ENCODE measurements at regions not wholly inside any gene's neighbourhood (a gene's known extent, or its start where the extent isn't known, plus 50 kb on each side); places are given as distances from the start of the nearest gene placed in this dataset.
"Not testable (repeated sequence)": the region's sequence is repeated elsewhere in the genome, so short reads cannot be mapped to it uniquely, and the experiment has no call there.

GRCh38 chr7:120163449-120163848, 109.5 kb upstream of the KCND2 start:
- no peak for DNase-seq

- no peak for DNase-seq
Measured at GRCh38 chr7:120165227-120165626, 107.7 kb upstream of the KCND2 start.

- no peak for DNase-seq
Measured at GRCh38 chr7:120168066-120168465, 104.9 kb upstream of the KCND2 start.

- DNase-seq = no peak
Measured at GRCh38 chr7:120169996-120170783, 102.8 kb upstream of the KCND2 start.

GRCh38 chr7:120170834-120171233, 102.1 kb upstream of the KCND2 start:
- DNase-seq = no peak

GRCh38 chr7:120171406-120171805, 101.6 kb upstream of the KCND2 start:
- no peak for DNase-seq

GRCh38 chr7:120180221-120180620, 92.8 kb upstream of the KCND2 start:
- no peak for DNase-seq

GRCh38 chr7:120181499-120181898, 91.5 kb upstream of the KCND2 start:
- DNase-seq = no peak

- DNase-seq = no peak
Measured at GRCh38 chr7:120184866-120185265, 88.1 kb upstream of the KCND2 start.

- no peak for DNase-seq
Measured at GRCh38 chr7:120185940-120186682, 86.9 kb upstream of the KCND2 start.

GRCh38 chr7:120186688-120187087, 86.3 kb upstream of the KCND2 start:
- DNase-seq = no peak

GRCh38 chr7:120189623-120190022, 83.4 kb upstream of the KCND2 start:
- DNase-seq = no peak

GRCh38 chr7:120190109-120190508, 82.9 kb upstream of the KCND2 start:
- DNase-seq = no peak

- no peak for DNase-seq
Measured at GRCh38 chr7:120190566-120190965, 82.4 kb upstream of the KCND2 start.

GRCh38 chr7:120191423-120191822, 81.6 kb upstream of the KCND2 start:
- DNase-seq = not testable (repeated sequence)

GRCh38 chr7:120201290-120201689, 71.7 kb upstream of the KCND2 start:
- DNase-seq = no peak

- DNase-seq = no peak
Measured at GRCh38 chr7:120205101-120205500, 67.9 kb upstream of the KCND2 start.

- no peak for DNase-seq
Measured at GRCh38 chr7:120207037-120207436, 65.9 kb upstream of the KCND2 start.

- DNase-seq = no peak
Measured at GRCh38 chr7:120215654-120216053, 57.3 kb upstream of the KCND2 start.

GRCh38 chr7:120216947-120217346, 56.0 kb upstream of the KCND2 start:
- no peak for DNase-seq

- no peak for DNase-seq
Measured at GRCh38 chr7:120218712-120219111, 54.3 kb upstream of the KCND2 start.

GRCh38 chr7:120221666-120222065, 51.3 kb upstream of the KCND2 start:
- DNase-seq = no peak
